Lung (tissue), 11 donors: ENCODE measurements at regions not wholly inside any gene's neighbourhood (a gene's known extent, or its start where the extent isn't known, plus 50 kb on each side); places are given as distances from the start of the nearest gene placed in this dataset.
"Not testable (repeated sequence)": the region's sequence is repeated elsewhere in the genome, so short reads cannot be mapped to it uniquely, and the experiment has no call there.

Experiments used
- ATAC-seq: fragments of 200-7000 bp; cut with Tn5 transposase; one replicate; pipeline ENCODE4 v1.9.1; 2020; ENCODE audit warnings: moderate number of reproducible peaks; ENCODE audit not compliant: insufficient read depth, low FRiP score
- DNase-seq, 3 donors: peaks; one replicate each; pipeline ENCODE4 v3.0.0-alpha.2; 2013 to 2017
- H3K27ac ChIP-seq, 2 donors: one replicate each; pipeline ENCODE4 v1.5.1; 2013; ENCODE audit warnings: mild to moderate bottlenecking in 2 of 2, moderate library complexity in 2 of 2, control low read depth in 1 of 2, inconsistent platforms in 1 of 2, low read depth in 1 of 2, low read length in 1 of 2
- H3K27me3 ChIP-seq, 3 donors: one replicate each; pipeline ENCODE4 v1.5.1; 2013; ENCODE audit warnings: low read length in 2 of 3; ENCODE audit not compliant: control insufficient read depth in 3 of 3, insufficient read depth in 3 of 3
- H3K36me3 ChIP-seq, 4 donors: one replicate each; pipeline ENCODE4 v1.5.1; 2013; ENCODE audit warnings: low read length in 4 of 4, mild to moderate bottlenecking in 1 of 4, moderate library complexity in 1 of 4; ENCODE audit not compliant: control insufficient read depth in 4 of 4, insufficient read depth in 4 of 4
- H3K4me1 ChIP-seq, 5 donors: one replicate each; pipeline ENCODE4 v1.5.1; 2013; ENCODE audit warnings: low read length in 5 of 5, mild to moderate bottlenecking in 2 of 5, moderate library complexity in 1 of 5; ENCODE audit not compliant: control insufficient read depth in 5 of 5, insufficient read depth in 5 of 5
- H3K4me3 ChIP-seq: one replicate; pipeline ENCODE4 v1.5.1; 2013; ENCODE audit warnings: mild to moderate bottlenecking, control low read depth, moderate library complexity
- H3K9ac ChIP-seq, 2 donors: one replicate each; pipeline ENCODE4 v1.5.1; 2013; ENCODE audit warnings: low read length in 2 of 2, control low read depth in 1 of 2; ENCODE audit not compliant: insufficient read depth in 1 of 2
- H3K9me3 ChIP-seq, 4 donors: one replicate each; pipeline ENCODE4 v1.5.1; 2013; ENCODE audit warnings: low read length in 3 of 4, mild to moderate bottlenecking in 1 of 4, moderate library complexity in 1 of 4; ENCODE audit not compliant: control insufficient read depth in 4 of 4, insufficient read depth in 3 of 4
- WGBS, 2 donors: extraction: QIAGEN DNeasy Blood & Tissue Kit; methylation state at CpG; one replicate each; pipeline ENCODE4 v1.1.7; 2013; 5-methylcytosine and 5-hydroxymethylcytosine counted together
- TF ChIP-seq, protein P1 (sequence below): IDR thresholded peaks from 2 replicates; pipeline ENCODE4 v1.5.1; 2012; ENCODE audit warnings: mild to moderate bottlenecking; ENCODE audit errors: control extremely low read depth, extremely low read depth
- donor health status: control.
- donor health status: control.
- donor health status: Bipolar disorder and iron deficiency.
- donor health status: healthy.
- donor health status: DM: yes; HTN: yes; CAD: no.

DNA sequence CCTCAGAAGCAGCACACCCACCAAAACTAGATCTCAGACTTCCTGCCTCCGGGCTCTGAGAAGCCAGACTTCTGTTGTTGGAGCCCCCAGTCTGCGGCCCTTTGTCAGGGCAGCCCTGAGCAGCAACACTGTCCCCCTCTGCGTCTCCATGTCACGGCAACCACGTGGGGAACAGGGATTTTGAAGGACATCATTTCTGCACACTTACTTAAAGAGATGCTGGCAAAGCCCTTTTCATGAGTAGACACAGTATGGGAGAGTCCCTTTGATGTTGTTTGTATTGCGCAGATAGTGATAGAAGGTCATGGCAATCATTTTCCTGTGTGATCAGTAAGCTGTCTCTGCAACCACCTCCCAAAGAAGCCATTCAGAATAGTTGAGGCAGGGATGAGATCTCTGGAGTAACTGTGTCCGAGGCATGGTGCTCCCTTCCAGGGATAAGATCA, 69.1 kb upstream of the ID2 start:
- H3K27me3 ChIP-seq, result no peaks in the 10 kb centered on the region
- no peak overlapping the region for H3K27ac ChIP-seq
- H3K9ac ChIP-seq, result no peak overlapping the region
- no peaks in the 10 kb centered on the region for H3K36me3 ChIP-seq
- no peak for ATAC-seq
- peaks cover 0 to 3% (median 0%) of the 10 kb centered on the region in 4 donors for H3K9me3 ChIP-seq
- H3K4me3 ChIP-seq, result no peak overlapping the region
- TF ChIP-seq, protein P1, sequence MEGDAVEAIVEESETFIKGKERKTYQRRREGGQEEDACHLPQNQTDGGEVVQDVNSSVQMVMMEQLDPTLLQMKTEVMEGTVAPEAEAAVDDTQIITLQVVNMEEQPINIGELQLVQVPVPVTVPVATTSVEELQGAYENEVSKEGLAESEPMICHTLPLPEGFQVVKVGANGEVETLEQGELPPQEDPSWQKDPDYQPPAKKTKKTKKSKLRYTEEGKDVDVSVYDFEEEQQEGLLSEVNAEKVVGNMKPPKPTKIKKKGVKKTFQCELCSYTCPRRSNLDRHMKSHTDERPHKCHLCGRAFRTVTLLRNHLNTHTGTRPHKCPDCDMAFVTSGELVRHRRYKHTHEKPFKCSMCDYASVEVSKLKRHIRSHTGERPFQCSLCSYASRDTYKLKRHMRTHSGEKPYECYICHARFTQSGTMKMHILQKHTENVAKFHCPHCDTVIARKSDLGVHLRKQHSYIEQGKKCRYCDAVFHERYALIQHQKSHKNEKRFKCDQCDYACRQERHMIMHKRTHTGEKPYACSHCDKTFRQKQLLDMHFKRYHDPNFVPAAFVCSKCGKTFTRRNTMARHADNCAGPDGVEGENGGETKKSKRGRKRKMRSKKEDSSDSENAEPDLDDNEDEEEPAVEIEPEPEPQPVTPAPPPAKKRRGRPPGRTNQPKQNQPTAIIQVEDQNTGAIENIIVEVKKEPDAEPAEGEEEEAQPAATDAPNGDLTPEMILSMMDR, result no peak
- DNase-seq, result no peak
- peaks cover 0 to 7% (median 0%) of the 10 kb centered on the region in 5 donors for H3K4me1 ChIP-seq
- WGBS, 2 donors, result 76 to 80% methylated on average over 7 of the region's 7 CpGs

DNA sequence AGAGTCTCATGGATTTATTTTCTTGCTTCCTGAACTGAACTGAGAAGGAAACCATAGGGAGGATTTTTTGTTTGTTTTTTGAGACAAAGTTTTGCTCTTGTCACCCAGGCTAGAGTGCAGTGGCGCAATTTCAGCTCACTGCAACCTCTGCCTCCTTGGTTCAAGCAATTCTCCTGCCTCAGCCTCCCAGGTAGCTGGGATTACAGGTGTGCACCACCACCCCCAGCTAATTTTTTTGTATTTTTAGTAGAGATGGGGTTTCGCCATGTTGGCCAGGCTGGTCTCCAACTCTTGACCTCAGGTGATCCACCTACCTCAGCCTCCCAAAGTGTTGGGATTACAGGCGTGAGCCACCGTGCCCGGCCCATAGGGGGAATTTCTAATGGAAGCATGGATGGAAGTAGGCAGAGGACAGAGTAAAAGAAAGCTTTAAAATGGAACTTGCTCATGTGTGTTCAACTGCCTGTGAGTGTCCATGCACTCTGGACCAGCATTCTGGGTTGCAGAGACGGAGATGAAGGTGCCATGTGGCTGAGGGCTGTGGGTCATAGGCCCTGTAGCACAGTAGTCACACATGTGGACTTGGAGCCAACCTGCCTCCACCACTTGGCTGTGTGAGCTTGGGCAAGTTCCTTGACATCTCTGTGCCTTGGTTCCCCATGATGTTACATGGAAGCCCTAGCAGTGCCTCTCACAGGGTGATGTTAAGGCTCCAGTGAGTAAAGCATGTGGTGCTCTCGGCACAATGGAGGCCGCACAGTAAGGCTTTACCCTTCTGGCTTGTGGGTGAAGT, 68.5 kb upstream of the ID2 start:
- not testable (repeated sequence) for H3K9ac ChIP-seq, H3K27ac ChIP-seq, H3K4me3 ChIP-seq, H3K9me3 ChIP-seq, DNase-seq, ATAC-seq, H3K4me1 ChIP-seq, H3K27me3 ChIP-seq, H3K36me3 ChIP-seq
- WGBS, 2 donors, result 96 to 98% methylated on average over 8 of the region's 8 CpGs

DNA sequence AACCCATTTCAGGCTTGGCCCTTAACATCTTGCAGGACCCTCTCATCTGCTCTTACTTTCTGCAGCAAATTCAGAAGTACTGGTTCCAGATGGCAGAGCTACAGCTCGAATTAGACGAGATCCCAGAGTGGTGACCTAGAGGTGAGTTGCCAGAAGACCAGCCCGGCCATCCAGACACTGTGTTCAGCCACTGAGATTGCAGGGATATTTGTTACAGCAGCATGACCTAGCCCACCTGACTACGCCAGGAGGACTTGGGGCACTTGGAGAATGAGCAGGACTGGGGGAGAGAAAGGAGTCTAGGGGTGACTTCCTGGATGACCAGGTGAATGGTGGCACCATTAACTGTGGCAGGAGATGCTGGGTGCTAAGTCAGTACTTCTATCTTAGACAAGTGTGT, 67.2 kb upstream of the ID2 start:
- H3K27me3 ChIP-seq, result no peaks in the 10 kb centered on the region
- WGBS, 2 donors, result 86 to 97% methylated on average over 4 of the region's 4 CpGs
- TF ChIP-seq, protein P1, result no peak
- H3K27ac ChIP-seq, result no peak overlapping the region
- DNase-seq, result no peak
- peaks cover 0 to 3% (median 0%) of the 10 kb centered on the region in 4 donors for H3K9me3 ChIP-seq
- H3K4me3 ChIP-seq, result no peak overlapping the region
- H3K9ac ChIP-seq, result no peak overlapping the region
- no peaks in the 10 kb centered on the region for H3K36me3 ChIP-seq
- ATAC-seq, result no peak
- peaks cover 0 to 6% (median 0%) of the 10 kb centered on the region in 5 donors for H3K4me1 ChIP-seq

DNA sequence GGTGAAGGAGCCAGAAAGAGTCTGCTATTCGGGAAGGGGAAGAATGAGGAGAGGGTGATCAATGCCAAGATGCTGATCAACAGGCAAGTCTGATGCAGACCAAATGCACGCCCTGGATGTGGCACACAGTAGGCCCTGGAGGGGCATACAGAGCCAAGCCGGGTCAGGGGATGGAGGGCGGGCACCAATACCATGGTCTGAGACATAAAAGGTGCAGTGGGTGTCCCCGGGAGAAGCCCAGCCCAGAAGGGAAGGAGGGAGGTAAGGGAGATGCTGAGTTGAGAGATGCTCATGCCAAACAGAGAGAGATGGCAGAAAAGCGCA, 66.6 kb upstream of the ID2 start:
- H3K36me3 ChIP-seq, result no peaks in the 10 kb centered on the region
- H3K9me3 ChIP-seq, result peaks cover 0 to 3% (median 0%) of the 10 kb centered on the region in 4 donors
- no peak overlapping the region for H3K27ac ChIP-seq
- TF ChIP-seq, protein P1, result no peak
- H3K27me3 ChIP-seq, result no peaks in the 10 kb centered on the region
- peaks cover 0 to 3% (median 0%) of the 10 kb centered on the region in 5 donors for H3K4me1 ChIP-seq
- WGBS, 2 donors, result 96 to 99% methylated on average over 6 of the region's 6 CpGs
- DNase-seq (no peak), ATAC-seq (no peak)
- no peak overlapping the region for H3K4me3 ChIP-seq
- H3K9ac ChIP-seq, result no peak overlapping the region
